ENCODE measurements at regions not wholly inside any gene's neighbourhood (a gene's known extent, or its start where the extent isn't known, plus 50 kb on each side); places are given as distances from the start of the nearest gene placed in this dataset.

DNA sequence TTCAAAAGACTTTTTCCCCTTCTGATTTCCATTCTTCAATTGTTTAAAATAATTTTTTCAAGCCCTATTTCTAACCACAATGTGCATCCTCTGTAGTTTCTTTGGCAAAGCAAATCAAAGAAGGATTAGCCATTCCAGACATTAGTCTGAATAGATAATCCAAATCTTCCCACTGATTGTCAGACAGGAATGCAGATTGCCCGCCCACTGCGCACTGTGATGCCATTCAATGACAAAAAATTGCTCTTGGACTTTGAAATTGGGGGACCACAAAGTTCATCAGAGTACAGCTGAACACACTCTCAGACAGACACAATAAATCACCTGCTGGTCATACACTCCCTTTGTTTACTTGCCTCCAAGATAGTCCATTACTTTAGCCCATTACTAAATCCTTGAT lies 216.5 kb upstream of the DKK2 start:
- no peak overlapping the region for H3K9ac ChIP-seq (ENCODE audit: insufficient read depth in 1 of 2, low read depth in 2 of 2, low read length in 2 of 2)
- BruUV-seq (replicated peaks): no TSS peak
- TF ChIP-seq FOXJ2 (tag; IDR thresholded peaks at IDR 0.05): no peak
- TF ChIP-seq ZKSCAN3 (CRISPR knock-in tag; IDR thresholded peaks at IDR 0.05): no peak
- TF ChIP-seq ZNF311 (CRISPR knock-in tag; IDR thresholded peaks at IDR 0.05): no peak
- TF ChIP-seq, protein P1, sequence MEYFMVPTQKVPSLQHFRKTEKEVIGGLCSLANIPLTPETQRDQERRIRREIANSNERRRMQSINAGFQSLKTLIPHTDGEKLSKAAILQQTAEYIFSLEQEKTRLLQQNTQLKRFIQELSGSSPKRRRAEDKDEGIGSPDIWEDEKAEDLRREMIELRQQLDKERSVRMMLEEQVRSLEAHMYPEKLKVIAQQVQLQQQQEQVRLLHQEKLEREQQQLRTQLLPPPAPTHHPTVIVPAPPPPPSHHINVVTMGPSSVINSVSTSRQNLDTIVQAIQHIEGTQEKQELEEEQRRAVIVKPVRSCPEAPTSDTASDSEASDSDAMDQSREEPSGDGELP (CRISPR knock-in tag; IDR thresholded peaks at IDR 0.05; ENCODE audit: borderline replicate concordance): no peak
- TF ChIP-seq, protein P2, sequence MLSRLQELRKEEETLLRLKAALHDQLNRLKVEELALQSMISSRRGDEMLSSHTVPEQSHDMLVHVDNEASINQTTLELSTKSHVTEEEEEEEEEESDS (CRISPR knock-in tag; IDR thresholded peaks at IDR 0.05): no peak
- no peak for TF ChIP-seq PTBP1 (IDR thresholded peaks at IDR 0.05; ENCODE audit: low read depth, low read length)
- TF ChIP-seq RCOR1 (IDR thresholded peaks at IDR 0.05; ENCODE audit: borderline replicate concordance in 1 of 2, low read depth in 2 of 2, low read length in 2 of 2): no peak
- TF ChIP-seq SIN3B (IDR thresholded peaks at IDR 0.05; ENCODE audit: low read depth): no peak
- no peak for TF ChIP-seq IRF2 (CRISPR knock-in tag; IDR thresholded peaks at IDR 0.05)
- no peak for TF ChIP-seq CCNT2 (IDR thresholded peaks at IDR 0.05; ENCODE audit: borderline replicate concordance, extremely low read depth, insufficient read length, low read depth, low read length)
- H3K4me1 ChIP-seq (replicated peaks in 1 of 2; ENCODE audit: control insufficient read depth in 2 of 2, insufficient read depth in 2 of 2, low read length in 2 of 2): no peaks in the 10 kb centered on the region
- intact Hi-C loops (cut with micrococcal nuclease): no loop called here
- no peak overlapping the region for H2AFZ ChIP-seq (ENCODE audit: low read depth, low read length)
- ChIA-PET CTCF (ENCODE audit: low intra/inter-chr PET ratio) (no interaction called here), POLR2A (no interaction called here)
- no peak overlapping the region for H3K4me3 ChIP-seq
- WGBS (ENCODE audit: insufficient coverage, low coverage, missing lambda C conversion rate): 0% methylated on average over 2 of the region's 2 CpGs
- no peaks in the 10 kb centered on the region for H3K36me3 ChIP-seq (ENCODE audit: control insufficient read depth, insufficient read depth, low read length)
- no peaks in the 10 kb centered on the region for H3K79me2 ChIP-seq (ENCODE audit: control insufficient read depth, insufficient read depth, low read length)
- in situ Hi-C loops (cut with MboI): no loop called here
- H4K20me1 ChIP-seq (replicated peaks; ENCODE audit: control insufficient read depth, insufficient read depth, low read length): no peaks in the 10 kb centered on the region
- no peak overlapping the region for H3K4me2 ChIP-seq (ENCODE audit: insufficient read depth, low read length)
- FAIRE-seq: no peak
- no peak overlapping the region for H3K27ac ChIP-seq (ENCODE audit: extremely low read depth, low read depth, low read length)
- ATAC-seq: no peak
- no peak for DNase-seq (ENCODE audit: extremely low read depth in 1 of 4, low spot score in 3 of 4)
- H3K9me1 ChIP-seq (ENCODE audit: control insufficient read depth, insufficient read depth, low read length): no peaks in the 10 kb centered on the region
- no peaks in the 10 kb centered on the region for H3K27me3 ChIP-seq (ENCODE audit: control insufficient read depth in 2 of 2, insufficient read depth in 2 of 2, low read length in 2 of 2)
- no peaks in the 10 kb centered on the region for H3K9me3 ChIP-seq (replicated peaks; ENCODE audit: control insufficient read depth, insufficient read depth, low read depth, low read length)

Data from K562 (cell line).